Endothelial cell of umbilical vein (primary cell): ENCODE measurements at regions not wholly inside any gene's neighbourhood (a gene's known extent, or its start where the extent isn't known, plus 50 kb on each side); places are given as distances from the start of the nearest gene placed in this dataset.

Source experiments
- CTCF ChIP-seq, 2 donors: IDR thresholded peaks; 1 replicate in 1 of 2; 2 replicates in 1 of 2; pipeline ENCODE4 v1.5.1; 2011; ENCODE audit warnings: low read length in 2 of 2, mild to moderate bottlenecking in 2 of 2, moderate library complexity in 2 of 2, control low read depth in 1 of 2, inconsistent platforms in 1 of 2, low read depth in 1 of 2; ENCODE audit not compliant: insufficient read depth in 1 of 2; ENCODE audit errors: extremely low read depth in 1 of 2
- EZH2 ChIP-seq: IDR thresholded peaks from 2 replicates; pipeline ENCODE4 v1.6.1; 2012; ENCODE audit warnings: borderline replicate concordance, low read depth, mild to moderate bottlenecking, moderate library complexity, low read length, inconsistent platforms; ENCODE audit not compliant: severe bottlenecking
- GATA2 ChIP-seq: IDR thresholded peaks from 2 replicates; pipeline ENCODE4 v1.7.0; 2011; ENCODE audit warnings: low read depth, mild to moderate bottlenecking, moderate library complexity, mixed read lengths, low read length; ENCODE audit not compliant: insufficient read length, insufficient read depth
- MAX ChIP-seq: IDR thresholded peaks from 2 replicates; pipeline ENCODE4 v1.6.1; 2011; ENCODE audit not compliant: insufficient read depth, insufficient read length
- POLR2A ChIP-seq: IDR thresholded peaks from 2 replicates; pipeline ENCODE4 v1.6.1; 2012; ENCODE audit warnings: low read depth, mild to moderate bottlenecking, control low read depth, low read length
- POLR2AphosphoS5 ChIP-seq: IDR thresholded peaks from 2 replicates; pipeline ENCODE4 v1.6.1; 2012; ENCODE audit warnings: low read depth, mild to moderate bottlenecking, control low read depth, low read length, moderate library complexity; ENCODE audit not compliant: insufficient read depth

- TF ChIP-seq CTCF (IDR thresholded peaks at IDR 0.05; ENCODE audit: extremely low read depth in 1 of 2, insufficient read depth in 1 of 2, low read depth in 1 of 2, low read length in 2 of 2) = no peak
- TF ChIP-seq POLR2A = no peak
- TF ChIP-seq MAX = no peak
- no peak for TF ChIP-seq POLR2AphosphoS5
- no peak for TF ChIP-seq GATA2
- no peak for TF ChIP-seq EZH2
Observed at GRCh38 chr5:158154226-158155005, 295.5 kb upstream of the CLINT1 start.
